ENCODE measurements at regions not wholly inside any gene's neighbourhood (a gene's known extent, or its start where the extent isn't known, plus 50 kb on each side); places are given as distances from the start of the nearest gene placed in this dataset.
A peak's percentile ranks its signal among the peaks of the same experiment; 100 is the strongest.

DNA sequence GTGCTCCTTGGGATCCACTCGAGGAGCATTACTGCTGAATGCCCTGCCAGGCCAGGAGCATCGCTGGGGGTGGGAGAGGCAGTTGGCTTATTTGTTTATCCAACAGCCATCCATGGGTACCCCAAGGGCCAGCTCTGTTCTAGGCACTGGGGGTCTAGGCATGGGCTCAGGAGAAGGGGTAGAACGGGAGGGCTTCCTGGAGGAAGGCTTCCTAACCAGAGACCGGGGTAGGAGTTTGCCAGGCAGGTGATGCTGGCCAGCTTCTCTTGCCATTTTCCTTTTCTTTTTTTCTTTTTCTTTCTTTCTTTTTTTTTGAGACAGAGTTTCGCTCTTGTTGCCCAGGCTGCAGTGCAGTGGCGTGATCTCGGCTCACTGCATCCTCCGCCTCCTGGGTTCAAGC lies 241.0 kb downstream of the SEC14L1 start:
- H3K4me3 Mint-ChIP-seq, result peak overlapping the region; percentile 20; the same call in 1 of the 2 replicates
- peak overlapping the region; percentile 89 for H3K27ac Mint-ChIP-seq
- no peaks in the 10 kb centered on the region for H3K9me3 Mint-ChIP-seq
- ChIA-PET POLR2A (no interaction called here), CTCF (interaction anchor here (0.9 to 3.1 kb wide), 3 partner anchors 18 to 93 kb away, joined by 3 to 19 read pairs (median 8); no protein-coding TSS in a partner anchor)
- DNase-seq (ENCODE audit: low spot score) (no peak), ATAC-seq (no peak)
- H3K36me3 Mint-ChIP-seq, result no peaks in the 10 kb centered on the region
- no peaks in the 10 kb centered on the region for H3K27me3 Mint-ChIP-seq (ENCODE audit: low read depth)
- TF ChIP-seq, protein P1, sequence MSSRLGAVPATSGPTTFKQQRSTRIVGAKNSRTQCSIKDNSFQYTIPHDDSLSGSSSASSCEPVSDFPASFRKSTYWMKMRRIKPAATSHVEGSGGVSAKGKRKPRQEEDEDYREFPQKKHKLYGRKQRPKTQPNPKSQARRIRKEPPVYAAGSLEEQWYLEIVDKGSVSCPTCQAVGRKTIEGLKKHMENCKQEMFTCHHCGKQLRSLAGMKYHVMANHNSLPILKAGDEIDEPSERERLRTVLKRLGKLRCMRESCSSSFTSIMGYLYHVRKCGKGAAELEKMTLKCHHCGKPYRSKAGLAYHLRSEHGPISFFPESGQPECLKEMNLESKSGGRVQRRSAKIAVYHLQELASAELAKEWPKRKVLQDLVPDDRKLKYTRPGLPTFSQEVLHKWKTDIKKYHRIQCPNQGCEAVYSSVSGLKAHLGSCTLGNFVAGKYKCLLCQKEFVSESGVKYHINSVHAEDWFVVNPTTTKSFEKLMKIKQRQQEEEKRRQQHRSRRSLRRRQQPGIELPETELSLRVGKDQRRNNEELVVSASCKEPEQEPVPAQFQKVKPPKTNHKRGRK (CRISPR knock-in tag; IDR thresholded peaks at IDR 0.05; ENCODE audit: borderline replicate concordance), result no peak
- TF ChIP-seq NFATC4 (CRISPR knock-in tag; IDR thresholded peaks at IDR 0.05), result no peak
- TF ChIP-seq MXD4 (CRISPR knock-in tag; IDR thresholded peaks at IDR 0.05; ENCODE audit: borderline replicate concordance), result no peak
- TF ChIP-seq, protein P2, sequence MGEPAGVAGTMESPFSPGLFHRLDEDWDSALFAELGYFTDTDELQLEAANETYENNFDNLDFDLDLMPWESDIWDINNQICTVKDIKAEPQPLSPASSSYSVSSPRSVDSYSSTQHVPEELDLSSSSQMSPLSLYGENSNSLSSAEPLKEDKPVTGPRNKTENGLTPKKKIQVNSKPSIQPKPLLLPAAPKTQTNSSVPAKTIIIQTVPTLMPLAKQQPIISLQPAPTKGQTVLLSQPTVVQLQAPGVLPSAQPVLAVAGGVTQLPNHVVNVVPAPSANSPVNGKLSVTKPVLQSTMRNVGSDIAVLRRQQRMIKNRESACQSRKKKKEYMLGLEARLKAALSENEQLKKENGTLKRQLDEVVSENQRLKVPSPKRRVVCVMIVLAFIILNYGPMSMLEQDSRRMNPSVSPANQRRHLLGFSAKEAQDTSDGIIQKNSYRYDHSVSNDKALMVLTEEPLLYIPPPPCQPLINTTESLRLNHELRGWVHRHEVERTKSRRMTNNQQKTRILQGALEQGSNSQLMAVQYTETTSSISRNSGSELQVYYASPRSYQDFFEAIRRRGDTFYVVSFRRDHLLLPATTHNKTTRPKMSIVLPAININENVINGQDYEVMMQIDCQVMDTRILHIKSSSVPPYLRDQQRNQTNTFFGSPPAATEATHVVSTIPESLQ (CRISPR knock-in tag; IDR thresholded peaks at IDR 0.05), result no peak
- TF ChIP-seq ZNF138 (CRISPR knock-in tag; conservative IDR thresholded peaks at IDR 0.05), result no peak
- TF ChIP-seq, protein P3, sequence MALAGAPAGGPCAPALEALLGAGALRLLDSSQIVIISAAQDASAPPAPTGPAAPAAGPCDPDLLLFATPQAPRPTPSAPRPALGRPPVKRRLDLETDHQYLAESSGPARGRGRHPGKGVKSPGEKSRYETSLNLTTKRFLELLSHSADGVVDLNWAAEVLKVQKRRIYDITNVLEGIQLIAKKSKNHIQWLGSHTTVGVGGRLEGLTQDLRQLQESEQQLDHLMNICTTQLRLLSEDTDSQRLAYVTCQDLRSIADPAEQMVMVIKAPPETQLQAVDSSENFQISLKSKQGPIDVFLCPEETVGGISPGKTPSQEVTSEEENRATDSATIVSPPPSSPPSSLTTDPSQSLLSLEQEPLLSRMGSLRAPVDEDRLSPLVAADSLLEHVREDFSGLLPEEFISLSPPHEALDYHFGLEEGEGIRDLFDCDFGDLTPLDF (CRISPR knock-in tag; IDR thresholded peaks at IDR 0.05), result no peak
- TF ChIP-seq, protein P4, sequence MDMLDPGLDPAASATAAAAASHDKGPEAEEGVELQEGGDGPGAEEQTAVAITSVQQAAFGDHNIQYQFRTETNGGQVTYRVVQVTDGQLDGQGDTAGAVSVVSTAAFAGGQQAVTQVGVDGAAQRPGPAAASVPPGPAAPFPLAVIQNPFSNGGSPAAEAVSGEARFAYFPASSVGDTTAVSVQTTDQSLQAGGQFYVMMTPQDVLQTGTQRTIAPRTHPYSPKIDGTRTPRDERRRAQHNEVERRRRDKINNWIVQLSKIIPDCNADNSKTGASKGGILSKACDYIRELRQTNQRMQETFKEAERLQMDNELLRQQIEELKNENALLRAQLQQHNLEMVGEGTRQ (CRISPR knock-in tag; IDR thresholded peaks at IDR 0.05), result no peak
- TF ChIP-seq NR3C1 (CRISPR knock-in tag; conservative IDR thresholded peaks at IDR 0.05; ENCODE audit: low read depth), result no peak
- TF ChIP-seq, protein P5, sequence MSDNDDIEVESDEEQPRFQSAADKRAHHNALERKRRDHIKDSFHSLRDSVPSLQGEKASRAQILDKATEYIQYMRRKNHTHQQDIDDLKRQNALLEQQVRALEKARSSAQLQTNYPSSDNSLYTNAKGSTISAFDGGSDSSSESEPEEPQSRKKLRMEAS (CRISPR knock-in tag; IDR thresholded peaks at IDR 0.05), result no peak
- no peak for TF ChIP-seq GABPB1 (CRISPR knock-in tag; IDR thresholded peaks at IDR 0.05)
- TF ChIP-seq SMAD4 (CRISPR knock-in tag; IDR thresholded peaks at IDR 0.05), result no peak
- no peak for TF ChIP-seq FOXP1 (CRISPR knock-in tag; IDR thresholded peaks at IDR 0.05; ENCODE audit: borderline replicate concordance)
- TF ChIP-seq, protein P6, sequence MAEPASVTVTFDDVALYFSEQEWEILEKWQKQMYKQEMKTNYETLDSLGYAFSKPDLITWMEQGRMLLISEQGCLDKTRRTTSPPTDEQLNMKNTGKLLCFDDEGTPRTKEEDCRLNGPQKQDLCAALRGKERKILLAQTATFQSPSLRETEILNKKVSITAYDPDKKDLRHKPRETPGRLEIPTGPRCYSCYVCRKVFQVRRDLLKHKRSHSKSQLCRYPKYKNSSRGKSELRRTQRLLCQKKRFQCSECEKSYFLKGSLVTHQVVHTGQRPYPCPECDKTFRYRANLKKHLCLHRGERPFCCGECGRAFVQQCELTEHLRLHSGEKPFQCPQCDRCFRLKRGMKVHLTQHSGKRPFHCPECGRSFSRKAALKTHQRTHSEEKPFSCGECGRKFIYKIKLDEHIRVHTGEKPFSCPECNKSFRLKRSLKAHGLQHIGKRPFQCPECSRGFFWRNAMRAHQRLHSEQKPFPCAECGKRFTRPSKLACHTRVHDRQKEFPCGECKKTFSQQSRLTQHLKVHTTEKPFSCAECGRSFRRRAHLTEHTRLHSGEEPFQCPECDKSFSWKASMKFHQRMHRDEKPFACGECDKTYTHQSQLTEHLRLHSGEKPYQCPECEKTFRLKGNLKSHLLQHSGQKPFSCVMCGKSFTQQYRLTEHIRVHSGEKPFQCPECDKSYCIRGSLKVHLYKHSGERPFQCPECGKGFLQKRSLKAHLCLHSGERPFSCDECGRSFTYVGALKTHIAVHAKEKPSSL (CRISPR knock-in tag; conservative IDR thresholded peaks at IDR 0.05), result no peak
- TF ChIP-seq JUN (CRISPR knock-in tag; IDR thresholded peaks at IDR 0.05), result no peak
- TF ChIP-seq, protein P7, sequence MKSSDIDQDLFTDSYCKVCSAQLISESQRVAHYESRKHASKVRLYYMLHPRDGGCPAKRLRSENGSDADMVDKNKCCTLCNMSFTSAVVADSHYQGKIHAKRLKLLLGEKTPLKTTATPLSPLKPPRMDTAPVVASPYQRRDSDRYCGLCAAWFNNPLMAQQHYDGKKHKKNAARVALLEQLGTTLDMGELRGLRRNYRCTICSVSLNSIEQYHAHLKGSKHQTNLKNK (CRISPR knock-in tag; IDR thresholded peaks at IDR 0.05), result no peak
- TF ChIP-seq, protein P8, sequence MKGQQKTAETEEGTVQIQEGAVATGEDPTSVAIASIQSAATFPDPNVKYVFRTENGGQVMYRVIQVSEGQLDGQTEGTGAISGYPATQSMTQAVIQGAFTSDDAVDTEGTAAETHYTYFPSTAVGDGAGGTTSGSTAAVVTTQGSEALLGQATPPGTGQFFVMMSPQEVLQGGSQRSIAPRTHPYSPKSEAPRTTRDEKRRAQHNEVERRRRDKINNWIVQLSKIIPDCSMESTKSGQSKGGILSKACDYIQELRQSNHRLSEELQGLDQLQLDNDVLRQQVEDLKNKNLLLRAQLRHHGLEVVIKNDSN (CRISPR knock-in tag; IDR thresholded peaks at IDR 0.05), result no peak
- no peak for TF ChIP-seq ZNF317 (CRISPR knock-in tag; IDR thresholded peaks at IDR 0.05; ENCODE audit: borderline replicate concordance, low read depth)
- no peak for TF ChIP-seq ETV6 (CRISPR knock-in tag; IDR thresholded peaks at IDR 0.05)
- TF ChIP-seq JAZF1 (CRISPR knock-in tag; IDR thresholded peaks at IDR 0.05), result no peak
- H3K4me1 Mint-ChIP-seq, result peaks cover 85% of the 10 kb centered on the region

Data from WTC11 (cell line).